Panc1 (cell line): ENCODE measurements at regions not wholly inside any gene's neighbourhood (a gene's known extent, or its start where the extent isn't known, plus 50 kb on each side); places are given as distances from the start of the nearest gene placed in this dataset.

Experiments used
- ATAC-seq: fragments of 200-7000 bp; cut with Tn5 transposase; 2 replicates; pipeline ENCODE4 v1.9.1; 2020; ENCODE audit warnings: mild to moderate bottlenecking, moderate library complexity
- BruUV-seq: library from RNA; stranded (reverse); fragments of 400-500 nt; replicated peaks from 2 replicates; lab custom pipeline; 2021; lab: Mats Ljungman, UMichigan
- CTCF ChIA-PET: fragments of 300-600 bp; sonication (Branson Sonifier 250); formaldehyde crosslinking; loops from one replicate; lab custom pipeline; 2022; ENCODE audit warnings: antibody characterized with exemption; lab: Charles Lee
- POLR2A ChIA-PET: fragments of 300-600 bp; sonication (Branson Sonifier 250); formaldehyde crosslinking; loops from one replicate; lab custom pipeline; 2022; ENCODE audit warnings: antibody characterized with exemption; lab: Charles Lee
- DNase-seq: peaks from one replicate; pipeline ENCODE4 v3.0.0-alpha.2; 2010; ENCODE audit warnings: low read depth, low spot score
- H3K27ac ChIP-seq: 2 replicates; pipeline ENCODE4 v1.5.1; 2011; ENCODE audit warnings: mild to moderate bottlenecking, low read length, inconsistent platforms
- H3K27me3 ChIP-seq: fragments of 200-500 bp; sonication (Bioruptor generic); 2 replicates; pipeline ENCODE4 v1.6.0; 2014; ENCODE audit warnings: low read length, inconsistent platforms; ENCODE audit not compliant: control insufficient read depth, insufficient read depth
- H3K36me3 ChIP-seq: fragments of 200-500 bp; sonication (Bioruptor generic); 2 replicates; pipeline ENCODE4 v1.5.1; 2014; ENCODE audit warnings: inconsistent platforms, mild to moderate bottlenecking, low read length, moderate library complexity; ENCODE audit not compliant: control insufficient read depth, insufficient read depth
- H3K4me1 ChIP-seq: 2 replicates; pipeline ENCODE4 v1.5.1; 2011; ENCODE audit warnings: inconsistent platforms, mild to moderate bottlenecking, low read length, moderate library complexity; ENCODE audit not compliant: control insufficient read depth, insufficient read depth
- H3K4me3 ChIP-seq, 2 experiments: 2 replicates each; pipeline ENCODE4 v1.5.1; 2011 to 2012; ENCODE audit warnings: low read depth in 2 of 2, low read length in 2 of 2, mild to moderate bottlenecking in 2 of 2, inconsistent platforms in 1 of 2, moderate library complexity in 1 of 2
- H3K9me3 ChIP-seq: fragments of 200-500 bp; sonication (Bioruptor generic); 2 replicates; pipeline ENCODE4 v1.5.1; 2014; ENCODE audit warnings: low read depth, mild to moderate bottlenecking, inconsistent platforms, low read length, moderate library complexity; ENCODE audit not compliant: control insufficient read depth, insufficient read depth
- POLR2AphosphoS5 ChIP-seq: IDR thresholded peaks from 2 replicates; pipeline ENCODE4 v1.6.1; 2012; ENCODE audit warnings: mild to moderate bottlenecking, low read depth, low read length, moderate library complexity
- SIN3A ChIP-seq: IDR thresholded peaks from 2 replicates; pipeline ENCODE4 v1.6.1; 2012; ENCODE audit warnings: low read depth, mild to moderate bottlenecking, low read length, moderate library complexity, borderline replicate concordance; ENCODE audit not compliant: insufficient read depth
- TCF7L2 ChIP-seq: IDR thresholded peaks from 2 replicates; pipeline ENCODE4 v1.6.1; 2011; ENCODE audit warnings: mild to moderate bottlenecking, low read depth, low read length, inconsistent platforms
- in situ Hi-C: cut with HindIII; loops from 2 replicates; pipeline ENCODE4 v1.10.0; 2016; ENCODE audit warnings: low sequenced_read_pairs, low pct_unique_long_range_greater_than_20kb
- intact Hi-C: fragments of 100-400 bp; cut with micrococcal nuclease; formaldehyde crosslinking; loops from one replicate; pipeline ENCODE4 v1.10.0; 2022; ENCODE audit not compliant: unreplicated experiment
- TF ChIP-seq, protein P1 (sequence below), 2 experiments: IDR thresholded peaks; 2 replicates each; pipeline ENCODE4 v1.6.1; 2011 to 2012; ENCODE audit warnings: low read depth in 2 of 2, control low read depth in 1 of 2, low read length in 1 of 2, mild to moderate bottlenecking in 1 of 2, moderate library complexity in 1 of 2; ENCODE audit not compliant: insufficient read depth in 1 of 2
- TF ChIP-seq, protein P2 (sequence below): fragments of 450-650 bp; IDR thresholded peaks from 2 replicates; pipeline ENCODE4 v1.5.1; 2017; ENCODE audit warnings: mild to moderate bottlenecking

DNA sequence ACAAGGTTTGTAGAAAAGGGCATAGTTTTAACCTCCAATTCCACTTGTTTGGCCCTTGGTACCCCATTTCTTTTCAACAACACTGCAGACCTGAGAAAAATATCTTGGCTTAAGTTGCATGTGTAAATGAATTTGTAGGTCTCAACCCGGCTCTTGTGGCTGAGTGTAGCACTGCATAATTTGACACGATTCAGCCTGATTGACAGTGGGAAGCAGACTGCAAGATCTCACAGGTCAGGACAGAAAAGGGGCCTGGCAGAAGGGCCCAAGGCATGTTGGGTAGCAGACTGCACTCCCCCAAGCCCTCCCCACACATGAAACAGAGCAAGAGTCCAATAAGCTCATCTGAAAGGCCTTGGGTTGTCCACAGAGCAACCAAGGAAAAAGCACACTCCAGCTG is 169.7 kb upstream of the SMARCA2 start:
- BruUV-seq: no TSS peak
- DNase-seq (no peak), ATAC-seq (no peak)
- in situ Hi-C loops: no loop called here
- Histone ChIP-seq H3K4me3 (no peak overlapping the region), H3K4me1 (no peaks in the 10 kb centered on the region), H3K27me3 (no peaks in the 10 kb centered on the region), H3K36me3 (no peaks in the 10 kb centered on the region), H3K9me3 (no peaks in the 10 kb centered on the region), H3K27ac (no peak overlapping the region)
- TF ChIP-seq, protein P1, sequence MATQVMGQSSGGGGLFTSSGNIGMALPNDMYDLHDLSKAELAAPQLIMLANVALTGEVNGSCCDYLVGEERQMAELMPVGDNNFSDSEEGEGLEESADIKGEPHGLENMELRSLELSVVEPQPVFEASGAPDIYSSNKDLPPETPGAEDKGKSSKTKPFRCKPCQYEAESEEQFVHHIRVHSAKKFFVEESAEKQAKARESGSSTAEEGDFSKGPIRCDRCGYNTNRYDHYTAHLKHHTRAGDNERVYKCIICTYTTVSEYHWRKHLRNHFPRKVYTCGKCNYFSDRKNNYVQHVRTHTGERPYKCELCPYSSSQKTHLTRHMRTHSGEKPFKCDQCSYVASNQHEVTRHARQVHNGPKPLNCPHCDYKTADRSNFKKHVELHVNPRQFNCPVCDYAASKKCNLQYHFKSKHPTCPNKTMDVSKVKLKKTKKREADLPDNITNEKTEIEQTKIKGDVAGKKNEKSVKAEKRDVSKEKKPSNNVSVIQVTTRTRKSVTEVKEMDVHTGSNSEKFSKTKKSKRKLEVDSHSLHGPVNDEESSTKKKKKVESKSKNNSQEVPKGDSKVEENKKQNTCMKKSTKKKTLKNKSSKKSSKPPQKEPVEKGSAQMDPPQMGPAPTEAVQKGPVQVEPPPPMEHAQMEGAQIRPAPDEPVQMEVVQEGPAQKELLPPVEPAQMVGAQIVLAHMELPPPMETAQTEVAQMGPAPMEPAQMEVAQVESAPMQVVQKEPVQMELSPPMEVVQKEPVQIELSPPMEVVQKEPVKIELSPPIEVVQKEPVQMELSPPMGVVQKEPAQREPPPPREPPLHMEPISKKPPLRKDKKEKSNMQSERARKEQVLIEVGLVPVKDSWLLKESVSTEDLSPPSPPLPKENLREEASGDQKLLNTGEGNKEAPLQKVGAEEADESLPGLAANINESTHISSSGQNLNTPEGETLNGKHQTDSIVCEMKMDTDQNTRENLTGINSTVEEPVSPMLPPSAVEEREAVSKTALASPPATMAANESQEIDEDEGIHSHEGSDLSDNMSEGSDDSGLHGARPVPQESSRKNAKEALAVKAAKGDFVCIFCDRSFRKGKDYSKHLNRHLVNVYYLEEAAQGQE (IDR thresholded peaks at IDR 0.05; ENCODE audit: insufficient read depth in 1 of 2, low read depth in 2 of 2, low read length in 1 of 2): no peak
- TF ChIP-seq TCF7L2: no peak
- no peak for TF ChIP-seq SIN3A
- no peak for TF ChIP-seq POLR2AphosphoS5
- TF ChIP-seq, protein P2, sequence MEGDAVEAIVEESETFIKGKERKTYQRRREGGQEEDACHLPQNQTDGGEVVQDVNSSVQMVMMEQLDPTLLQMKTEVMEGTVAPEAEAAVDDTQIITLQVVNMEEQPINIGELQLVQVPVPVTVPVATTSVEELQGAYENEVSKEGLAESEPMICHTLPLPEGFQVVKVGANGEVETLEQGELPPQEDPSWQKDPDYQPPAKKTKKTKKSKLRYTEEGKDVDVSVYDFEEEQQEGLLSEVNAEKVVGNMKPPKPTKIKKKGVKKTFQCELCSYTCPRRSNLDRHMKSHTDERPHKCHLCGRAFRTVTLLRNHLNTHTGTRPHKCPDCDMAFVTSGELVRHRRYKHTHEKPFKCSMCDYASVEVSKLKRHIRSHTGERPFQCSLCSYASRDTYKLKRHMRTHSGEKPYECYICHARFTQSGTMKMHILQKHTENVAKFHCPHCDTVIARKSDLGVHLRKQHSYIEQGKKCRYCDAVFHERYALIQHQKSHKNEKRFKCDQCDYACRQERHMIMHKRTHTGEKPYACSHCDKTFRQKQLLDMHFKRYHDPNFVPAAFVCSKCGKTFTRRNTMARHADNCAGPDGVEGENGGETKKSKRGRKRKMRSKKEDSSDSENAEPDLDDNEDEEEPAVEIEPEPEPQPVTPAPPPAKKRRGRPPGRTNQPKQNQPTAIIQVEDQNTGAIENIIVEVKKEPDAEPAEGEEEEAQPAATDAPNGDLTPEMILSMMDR: no peak
- intact Hi-C loops: no loop called here
- ChIA-PET CTCF (no interaction called here), POLR2A (no interaction called here)

DNA sequence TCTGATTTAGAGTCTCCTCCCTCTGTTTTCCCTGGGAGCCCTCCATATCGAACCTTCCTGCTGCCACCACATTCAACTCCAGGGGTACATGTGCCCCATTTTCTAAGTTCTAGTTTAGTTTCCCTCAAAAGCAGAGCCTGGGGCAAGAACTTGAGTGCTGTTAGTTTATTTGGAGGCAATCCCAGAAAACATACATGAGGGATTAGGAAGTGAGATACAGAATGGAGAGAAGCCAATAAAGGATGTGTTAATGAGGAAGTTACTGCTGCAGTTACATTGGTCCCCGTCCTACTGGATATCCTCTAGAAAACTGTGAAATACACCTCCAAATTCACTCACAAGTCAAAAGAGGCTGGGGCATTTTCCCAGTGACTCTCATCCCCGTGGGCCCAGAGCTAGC is 159.4 kb upstream of the SMARCA2 start:
- DNase-seq (no peak), ATAC-seq (no peak)
- intact Hi-C loops: no loop called here
- Histone ChIP-seq H3K4me3 (no peak overlapping the region), H3K4me1 (no peaks in the 10 kb centered on the region), H3K9me3 (no peaks in the 10 kb centered on the region), H3K27me3 (no peaks in the 10 kb centered on the region), H3K36me3 (no peaks in the 10 kb centered on the region), H3K27ac (no peak overlapping the region)
- TF ChIP-seq, protein P1 (IDR thresholded peaks at IDR 0.05; ENCODE audit: insufficient read depth in 1 of 2, low read depth in 2 of 2, low read length in 1 of 2): no peak
- TF ChIP-seq, protein P2: no peak
- TF ChIP-seq POLR2AphosphoS5: no peak
- no peak for TF ChIP-seq TCF7L2
- TF ChIP-seq SIN3A: no peak
- BruUV-seq: no TSS peak
- CTCF ChIA-PET: no interaction called here
- in situ Hi-C loops: no loop called here
- POLR2A ChIA-PET: no interaction called here
